CD4-positive, alpha-beta T cell (primary cell): ENCODE measurements at regions not wholly inside any gene's neighbourhood (a gene's known extent, or its start where the extent isn't known, plus 50 kb on each side); places are given as distances from the start of the nearest gene placed in this dataset.

ENCODE experiments used
- ATAC-seq: fragments of 200-7000 bp; cut with Tn5 transposase; one replicate; pipeline ENCODE4 v1.10.0; 2022; ENCODE audit warnings: mild to moderate bottlenecking; ENCODE audit not compliant: poor library complexity
- CTCF ChIA-PET: fragments of 350-600 bp; sonication (Branson Sonifier 250); formaldehyde crosslinking; loops from one replicate; lab custom pipeline; 2021; ENCODE audit warnings: antibody characterized with exemption, inconsistent platforms; lab: Charles Lee
- POLR2A ChIA-PET: fragments of 350-600 bp; sonication (Branson Sonifier 250); formaldehyde crosslinking; loops from one replicate; lab custom pipeline; 2021; ENCODE audit warnings: antibody characterized with exemption, inconsistent platforms; lab: Charles Lee
- DNase-seq, 14 experiments: peaks; one replicate each; pipeline ENCODE4 v3.0.0-alpha.2; 2013 to 2020; ENCODE audit warnings: mixed read lengths in 2 of 14
- H3K27ac ChIP-seq, 2 donors: one replicate each; pipeline versions ENCODE4 v1.5.1 to v1.7.0; 2013; ENCODE audit warnings: low read length in 2 of 2, low read depth in 1 of 2, mild to moderate bottlenecking in 1 of 2
- H3K27me3 ChIP-seq, 2 experiments: 1 replicate in 1 of 2; 2 replicates in 1 of 2; pipeline versions ENCODE4 v1.6.1 to v1.7.0; 2013; ENCODE audit warnings: low read length in 2 of 2, control low read depth in 1 of 2, mild to moderate bottlenecking in 1 of 2, moderate library complexity in 1 of 2; ENCODE audit not compliant: insufficient read depth in 2 of 2, control insufficient read depth in 1 of 2
- H3K36me3 ChIP-seq: one replicate; pipeline ENCODE4 v1.6.1; 2013; ENCODE audit warnings: low read length, control low read depth; ENCODE audit not compliant: insufficient read depth
- H3K4me1 ChIP-seq: one replicate; pipeline ENCODE4 v1.6.1; 2013; ENCODE audit warnings: low read length, control low read depth; ENCODE audit not compliant: insufficient read depth
- H3K4me3 ChIP-seq: one replicate; pipeline ENCODE4 v1.5.1; 2013; ENCODE audit warnings: mild to moderate bottlenecking, low read length, moderate library complexity
- H3K9me3 ChIP-seq, 2 experiments: 1 replicate in 1 of 2; 2 replicates in 1 of 2; pipeline versions ENCODE4 v1.6.1 to v1.7.0; 2013; ENCODE audit warnings: low read length in 2 of 2, mild to moderate bottlenecking in 2 of 2, control low read depth in 1 of 2, moderate library complexity in 1 of 2; ENCODE audit not compliant: control insufficient read depth in 1 of 2, insufficient read depth in 1 of 2
- H3K27ac Mint-ChIP-seq: one replicate; pipeline ENCODE4 v1.8.0; 2020; ENCODE audit warnings: mixed read lengths
- H3K27me3 Mint-ChIP-seq: one replicate; pipeline ENCODE4 v1.8.0; 2021; ENCODE audit warnings: mixed read lengths
- H3K36me3 Mint-ChIP-seq: one replicate; pipeline ENCODE4 v1.8.0; 2021; ENCODE audit warnings: low read depth, mixed read lengths
- H3K4me1 Mint-ChIP-seq: one replicate; pipeline ENCODE4 v1.8.0; 2021; ENCODE audit warnings: low read depth, mixed read lengths
- H3K4me3 Mint-ChIP-seq: one replicate; pipeline ENCODE4 v1.8.0; 2020; ENCODE audit warnings: mild to moderate bottlenecking, mixed read lengths
- H3K9me3 Mint-ChIP-seq: one replicate; pipeline ENCODE4 v1.8.0; 2020; ENCODE audit warnings: mixed read lengths
- CTCF ChIP-seq: fragments of 200-600 bp; IDR thresholded peaks from one replicate; pipeline ENCODE4 v1.8.0; 2022; ENCODE audit warnings: antibody characterized with exemption, mild to moderate bottlenecking
- intact Hi-C, 2 experiments: fragments of 100-400 bp; cut with DNase I in 1 of 2; cut with micrococcal nuclease in 1 of 2; formaldehyde crosslinking; loops; one replicate each; pipeline versions ENCODE4 v1.15.1 to v1.9.0; 2023 to 2025; cut with DNase I, micrococcal nuclease

- H3K4me3 Mint-ChIP-seq, result no peak overlapping the region
- H3K27ac Mint-ChIP-seq, result no peak overlapping the region
- TF ChIP-seq CTCF, result no peak
- no peaks in the 10 kb centered on the region for H3K36me3 ChIP-seq
- H3K36me3 Mint-ChIP-seq, result no peaks in the 10 kb centered on the region
- intact Hi-C loops, result no loop called here
- ATAC-seq, result no peak
- H3K27me3 Mint-ChIP-seq, result no peaks in the 10 kb centered on the region
- H3K9me3 ChIP-seq, result peaks cover 0 to 28% of the 10 kb centered on the region in 2 experiments
- H3K4me1 Mint-ChIP-seq, result no peaks in the 10 kb centered on the region
- no peaks in the 10 kb centered on the region for H3K27me3 ChIP-seq
- H3K4me3 ChIP-seq, result no peak overlapping the region
- ChIA-PET POLR2A (no interaction called here), CTCF (no interaction called here)
- no peaks in the 10 kb centered on the region for H3K4me1 ChIP-seq
- DNase-seq, result no peak
- H3K27ac ChIP-seq, result no peak overlapping the region
- H3K9me3 Mint-ChIP-seq, result no peaks in the 10 kb centered on the region
Observed at GRCh38 chr15:27673766-27674445, 425.2 kb downstream of the OCA2 start.

GRCh38 chr15:27672537-27672936 is 426.6 kb downstream of the OCA2 start:
- POLR2A ChIA-PET, result no interaction called here
- ATAC-seq, result no peak
- intact Hi-C loops, result no loop called here

DNA sequence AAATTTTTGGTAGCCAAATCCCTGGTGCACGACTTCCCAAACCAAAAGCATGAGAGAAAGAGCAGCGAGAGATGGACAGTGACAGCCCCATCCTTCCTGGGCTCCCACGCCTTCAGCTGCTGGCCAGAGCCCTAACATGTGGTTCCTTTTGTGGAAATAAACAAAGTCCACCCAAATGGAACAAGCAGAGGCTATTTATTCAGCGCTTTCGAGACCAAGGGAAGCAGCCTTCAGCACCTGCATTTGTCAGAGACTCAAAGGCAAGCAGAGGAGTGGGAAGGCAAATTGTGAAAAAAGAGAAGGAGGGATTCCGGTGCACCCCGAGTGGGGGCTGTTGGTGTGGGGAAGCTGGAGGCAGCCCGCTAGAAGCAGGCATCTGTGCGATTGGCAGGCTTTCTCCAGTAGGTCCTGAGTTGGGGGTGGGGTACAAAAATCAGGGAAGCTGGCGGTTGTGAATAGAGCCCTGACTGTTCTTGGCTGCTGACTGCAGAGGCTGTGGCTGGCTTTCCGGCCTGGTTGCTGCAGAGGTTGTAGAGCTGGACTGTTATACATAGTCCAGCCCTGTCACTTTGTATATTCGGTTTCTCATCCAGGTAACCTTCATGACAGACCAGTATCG is 427.2 kb downstream of the OCA2 start:
- TF ChIP-seq CTCF, result no peak
- Mint-ChIP-seq H3K27me3 (no peaks in the 10 kb centered on the region), H3K4me1 (no peaks in the 10 kb centered on the region), H3K9me3 (peaks cover 2% of the 10 kb centered on the region), H3K36me3 (no peaks in the 10 kb centered on the region), H3K27ac (no peak overlapping the region), H3K4me3 (no peak overlapping the region)
- no peak for DNase-seq
- ATAC-seq, result no peak
- CTCF ChIA-PET, result no interaction called here
- H3K36me3 ChIP-seq, result no peaks in the 10 kb centered on the region
- intact Hi-C loops, result no loop called here
- POLR2A ChIA-PET, result no interaction called here
- H3K27me3 ChIP-seq, result no peaks in the 10 kb centered on the region
- no peak overlapping the region for H3K4me3 ChIP-seq
- H3K9me3 ChIP-seq, result peaks cover 0 to 13% of the 10 kb centered on the region in 2 experiments
- H3K4me1 ChIP-seq, result no peaks in the 10 kb centered on the region
- no peak overlapping the region for H3K27ac ChIP-seq

More at GRCh38 chr15:27672537-27672936, 426.6 kb downstream of the OCA2 start:
- Mint-ChIP-seq H3K9me3 (no peaks in the 10 kb centered on the region), H3K27me3 (no peaks in the 10 kb centered on the region), H3K4me3 (no peak overlapping the region), H3K36me3 (no peaks in the 10 kb centered on the region), H3K4me1 (no peaks in the 10 kb centered on the region), H3K27ac (no peak overlapping the region)
- Histone ChIP-seq H3K9me3 (peaks cover 0 to 17% of the 10 kb centered on the region in 2 experiments), H3K36me3 (no peaks in the 10 kb centered on the region), H3K27ac (no peak overlapping the region), H3K4me3 (no peak overlapping the region), H3K27me3 (no peaks in the 10 kb centered on the region), H3K4me1 (no peaks in the 10 kb centered on the region)
- DNase-seq, result no peak
- CTCF ChIA-PET, result no interaction called here
- no peak for TF ChIP-seq CTCF
